GM21367 (cell line): ENCODE measurements at regions not wholly inside any gene's neighbourhood (a gene's known extent, or its start where the extent isn't known, plus 50 kb on each side); places are given as distances from the start of the nearest gene placed in this dataset.

Experiments used
- ATAC-seq: cut with Tn5 transposase; IDR thresholded peaks from one replicate; pipeline ENCODE4 v1.9.1; 2021; ENCODE audit not compliant: unreplicated experiment

DNA sequence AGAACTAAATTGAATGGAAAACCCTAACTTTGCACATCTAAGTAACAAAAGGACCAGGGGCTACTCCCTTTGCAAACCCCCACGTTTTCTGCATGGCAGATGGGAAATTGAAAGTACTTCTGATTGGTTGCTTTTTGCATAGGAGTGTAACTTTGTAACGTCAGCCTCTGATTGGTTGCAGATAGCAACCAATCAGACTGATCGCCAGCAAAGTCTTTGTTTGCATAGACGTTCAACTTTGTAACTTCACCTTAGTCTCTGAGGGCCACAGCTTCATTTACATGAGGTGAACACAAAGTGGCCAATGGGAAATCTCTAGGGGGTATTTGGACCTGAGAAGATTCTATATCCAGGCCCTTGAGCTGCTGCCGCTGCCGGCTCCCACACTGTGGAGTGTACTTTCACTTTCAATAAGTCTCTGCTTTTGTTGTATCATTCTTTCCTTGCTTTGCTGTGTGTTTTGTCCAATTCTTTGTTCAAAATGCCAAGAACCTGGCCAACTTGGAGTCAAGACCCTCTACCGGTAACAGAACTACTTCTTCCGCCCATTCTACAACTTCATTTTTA is 102.5 kb upstream of the PRICKLE1 start:
- no peak for ATAC-seq

- no peak for ATAC-seq
These were observed 100.7 kb upstream of the PRICKLE1 start for GRCh38 chr12:42690264-42690663.

- ATAC-seq: no peak
These were observed 100.2 kb upstream of the PRICKLE1 start for GRCh38 chr12:42689699-42690098.

- ATAC-seq: no peak
These were observed 97.1 kb upstream of the PRICKLE1 start for GRCh38 chr12:42686514-42687172.

DNA sequence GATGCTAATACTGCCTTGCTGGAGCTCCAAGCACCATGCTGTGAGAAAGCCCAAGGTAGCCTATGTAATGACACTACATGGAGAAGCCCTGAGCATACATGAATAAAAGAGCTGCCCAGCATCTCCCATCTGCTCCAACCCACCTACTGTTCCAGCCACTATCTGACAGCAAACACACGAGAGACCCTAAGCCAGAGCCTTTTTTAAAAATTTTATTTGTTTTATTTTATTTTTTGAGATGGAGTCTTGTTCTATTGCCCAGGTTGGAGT is 95.2 kb upstream of the PRICKLE1 start:
- no peak for ATAC-seq

DNA sequence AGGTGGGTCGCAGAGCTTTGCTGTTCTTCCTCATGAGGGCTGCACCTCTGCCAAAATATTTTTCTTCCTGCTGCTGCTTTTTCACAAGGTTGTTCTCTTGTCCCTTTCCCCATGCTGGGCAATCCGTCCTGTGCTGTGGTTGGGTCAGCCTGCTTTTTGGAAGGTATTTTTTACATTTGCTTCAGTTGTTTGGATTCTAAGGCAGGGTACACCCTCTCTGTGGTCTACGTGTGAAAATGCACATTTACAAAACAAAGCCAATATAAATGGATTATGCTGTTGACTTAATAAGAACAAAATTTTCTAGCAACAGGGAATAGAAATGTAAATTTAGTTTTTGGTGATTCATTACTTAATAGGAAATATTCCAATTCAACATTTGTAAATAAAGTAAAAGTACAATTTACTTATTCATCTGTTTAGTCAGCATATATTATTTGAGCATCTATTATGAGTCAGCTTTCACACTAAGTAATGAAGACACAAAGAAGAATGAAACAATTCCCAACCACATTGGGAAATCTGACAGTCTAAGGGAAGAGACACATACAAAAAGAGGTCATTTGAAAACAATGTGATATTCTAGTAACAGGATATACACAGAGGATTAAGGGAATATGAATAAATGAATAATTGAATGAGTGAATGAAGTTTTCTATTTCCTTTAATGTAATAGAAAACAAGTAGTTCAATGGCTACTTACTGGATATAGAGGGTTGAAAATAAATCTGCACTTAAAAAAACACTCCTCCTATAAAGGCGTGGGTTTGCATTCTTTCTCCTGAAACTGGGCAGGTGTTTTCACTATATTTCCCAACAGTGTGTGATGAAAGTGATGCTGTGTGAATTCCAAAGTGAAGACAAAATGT is 94.6 kb upstream of the PRICKLE1 start:
- no peak for ATAC-seq

GRCh38 chr12:42683266-42683665 is 93.7 kb upstream of the PRICKLE1 start:
- no peak for ATAC-seq

GRCh38 chr12:42679466-42679865 is 89.9 kb upstream of the PRICKLE1 start:
- no peak for ATAC-seq

GRCh38 chr12:42677461-42677860 is 87.9 kb upstream of the PRICKLE1 start:
- ATAC-seq: no peak

DNA sequence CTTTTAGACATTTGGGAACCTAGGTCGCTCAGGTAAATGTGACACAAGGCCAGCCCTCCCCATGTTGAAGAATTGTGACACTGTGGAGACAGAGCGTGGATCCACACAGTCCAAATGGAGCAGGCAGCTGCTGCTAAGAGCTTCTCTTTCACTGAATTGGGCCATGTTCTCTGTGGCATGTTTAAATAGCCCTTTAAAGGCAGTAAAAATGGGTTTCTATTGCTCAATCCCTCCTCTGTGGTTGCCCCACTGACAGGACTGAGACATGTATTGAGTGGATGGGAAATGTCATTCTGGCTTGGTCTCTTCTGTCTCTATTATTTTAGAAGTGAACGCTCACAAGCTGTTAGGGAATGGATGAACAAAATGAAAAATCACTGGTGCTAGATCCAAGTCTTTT is 84.0 kb upstream of the PRICKLE1 start:
- no peak for ATAC-seq

GRCh38 chr12:42670719-42671118 is 81.2 kb upstream of the PRICKLE1 start:
- no peak for ATAC-seq

DNA sequence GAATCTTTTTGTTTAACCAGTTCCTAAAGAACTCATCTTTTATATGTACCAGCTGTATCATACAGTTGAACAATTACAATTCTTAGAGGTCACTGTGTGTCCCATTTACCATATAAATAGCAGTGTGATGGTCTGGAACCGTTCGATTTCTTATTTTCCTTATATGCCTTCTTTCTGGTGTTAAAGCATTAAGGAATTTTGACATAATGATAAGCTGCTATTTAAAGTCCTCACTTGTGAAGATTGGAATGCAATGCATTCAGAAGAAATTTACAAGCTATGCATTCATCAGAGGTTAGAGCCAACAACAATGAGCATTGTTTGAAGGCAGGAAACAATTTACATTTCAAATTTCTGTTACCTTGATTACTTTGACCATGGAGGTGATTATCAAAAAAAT is 80.0 kb upstream of the PRICKLE1 start:
- ATAC-seq: no peak

GRCh38 chr12:42666671-42667243 is 77.2 kb upstream of the PRICKLE1 start:
- ATAC-seq: no peak

DNA sequence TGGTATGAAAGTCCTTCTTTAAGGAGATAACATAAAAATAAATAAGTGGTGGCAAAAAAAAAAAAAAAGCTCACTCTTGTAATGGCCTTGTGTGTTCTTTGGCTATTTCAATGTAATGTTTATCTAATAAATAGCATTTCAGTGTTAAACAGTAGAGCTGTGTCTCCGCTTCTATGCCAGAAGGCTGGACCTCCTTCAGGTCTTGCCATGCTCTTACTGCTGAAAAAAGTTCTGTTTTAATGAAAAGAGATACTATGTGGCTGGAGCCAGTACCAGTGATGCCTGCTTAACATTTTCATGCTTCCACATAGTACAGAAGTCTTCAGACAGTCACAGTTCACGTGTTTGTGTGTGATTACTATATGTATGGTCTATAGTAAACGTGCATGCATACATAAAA is 74.1 kb upstream of the PRICKLE1 start:
- no peak for ATAC-seq

DNA sequence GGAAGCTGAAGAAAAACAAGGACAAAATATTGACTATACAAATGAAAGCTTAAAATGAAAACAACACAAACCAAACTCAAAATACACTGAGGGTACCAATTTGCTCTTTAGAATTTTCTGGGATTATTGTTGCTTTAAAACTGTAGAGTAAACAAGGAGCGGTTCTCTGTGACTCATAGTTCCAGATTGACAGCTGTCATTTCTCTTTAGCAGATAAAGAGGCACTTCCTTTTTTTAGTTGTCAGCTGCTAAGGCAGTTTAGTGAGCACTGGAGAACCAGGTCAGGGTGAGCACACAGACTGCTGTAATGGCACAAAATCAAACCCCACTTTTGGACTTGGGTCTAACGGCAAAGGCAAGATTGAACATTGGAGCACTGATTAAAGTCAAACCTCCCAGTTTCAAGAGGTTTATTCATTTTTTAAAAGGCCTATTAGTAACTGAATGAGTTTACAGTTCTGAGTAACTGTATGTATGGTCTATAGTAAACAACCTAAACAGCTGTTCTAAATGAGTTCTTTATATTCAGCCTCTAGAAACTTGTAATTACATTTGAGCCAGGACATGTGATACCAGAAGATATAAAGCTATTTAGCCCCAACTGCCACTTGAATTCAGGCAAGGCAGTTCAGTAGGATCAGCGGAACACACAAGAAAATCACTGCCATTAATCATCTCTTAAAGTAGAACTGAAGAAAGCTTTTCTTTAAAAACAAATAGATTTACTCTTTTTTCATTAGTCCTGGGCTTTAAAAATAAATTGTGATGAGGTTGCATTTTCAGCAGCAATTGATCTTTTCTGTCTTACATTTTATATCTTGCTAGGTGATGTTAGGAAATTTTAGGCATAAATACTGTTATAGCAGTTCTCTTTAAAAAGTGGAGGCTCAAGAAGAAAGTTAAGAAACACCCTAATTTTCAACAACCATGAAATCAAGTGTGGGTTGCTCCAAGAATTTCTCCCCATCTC is 71.7 kb upstream of the PRICKLE1 start:
- ATAC-seq: no peak

DNA sequence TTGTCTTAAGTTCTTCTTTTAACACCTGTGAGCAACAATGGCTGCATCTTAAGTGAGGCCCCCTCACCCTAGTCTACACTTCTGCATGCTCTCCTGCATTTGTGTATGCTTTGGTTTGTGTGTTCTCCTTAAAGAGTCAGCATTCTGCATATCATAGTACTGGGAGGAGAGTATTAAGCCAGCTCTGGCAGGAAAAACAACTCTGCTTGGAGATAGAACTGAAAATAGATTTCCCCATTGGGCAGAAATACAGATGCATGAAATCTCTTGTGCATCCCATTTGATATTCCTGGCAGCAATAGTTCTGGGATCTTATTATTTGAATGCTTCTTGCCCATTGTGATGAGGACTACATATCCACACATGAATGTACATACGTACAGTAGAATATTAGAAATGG is 70.6 kb upstream of the PRICKLE1 start:
- ATAC-seq: no peak

GRCh38 chr12:42652048-42652447 is 62.5 kb upstream of the PRICKLE1 start:
- ATAC-seq: no peak

GRCh38 chr12:42648061-42648460 is 58.5 kb upstream of the PRICKLE1 start:
- no peak for ATAC-seq

DNA sequence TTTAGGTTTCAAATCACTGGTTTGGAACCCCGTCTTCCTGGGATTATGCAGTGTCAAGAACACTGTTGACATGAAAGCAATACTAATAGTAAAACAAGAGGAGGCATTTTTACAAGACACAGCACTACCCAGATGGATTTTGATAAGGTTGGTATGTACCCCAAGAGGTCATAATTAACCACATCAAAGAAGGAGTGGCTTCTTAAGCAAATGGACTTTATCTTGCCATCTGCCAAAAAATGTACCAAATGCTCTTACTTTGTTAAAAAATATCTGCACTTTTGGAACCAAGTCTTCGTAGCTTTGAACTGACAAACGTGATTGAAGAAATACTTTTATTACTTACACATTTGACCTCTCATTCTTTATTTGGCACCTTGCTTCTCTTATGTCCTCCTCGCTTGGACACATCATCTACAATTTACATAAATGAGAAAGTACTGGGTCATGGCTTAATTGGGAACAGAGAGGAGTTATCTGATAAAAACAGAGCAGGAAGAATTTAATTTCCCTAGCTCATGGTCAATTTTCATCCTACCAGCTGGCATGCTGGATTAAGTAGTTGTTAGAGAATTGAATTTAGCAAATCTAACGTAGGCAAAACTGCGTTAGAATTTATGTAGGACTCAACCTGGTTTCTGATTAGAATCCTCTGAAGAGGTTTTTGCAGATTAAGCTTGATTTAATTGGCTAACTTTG is 54.5 kb upstream of the PRICKLE1 start:
- no peak for ATAC-seq

GRCh38 chr12:42641221-42641885 is 51.8 kb upstream of the PRICKLE1 start:
- ATAC-seq: no peak
